K562 (cell line): ENCODE measurements at regions not wholly inside any gene's neighbourhood (a gene's known extent, or its start where the extent isn't known, plus 50 kb on each side); places are given as distances from the start of the nearest gene placed in this dataset.

ENCODE experiments used
- ATAC-seq: fragments of 200-7000 bp; cut with Tn5 transposase; 3 replicates; pipeline ENCODE4 v1.9.1; 2020; ENCODE audit warnings: moderate library complexity
- BruUV-seq: library from RNA; stranded (reverse); fragments of 400-500 nt; replicated peaks from 2 replicates; lab custom pipeline; 2021; lab: Mats Ljungman, UMichigan
- CTCF ChIA-PET: fragments of 300-600 bp; formaldehyde crosslinking; extraction: SDS; loops from one replicate; lab custom pipeline; 2021; ENCODE audit warnings: low intra/inter-chr PET ratio; lab: Yijun Ruan, JAX
- POLR2A ChIA-PET: fragments of 300-600, 350-650 bp; sonication (Branson Sonifier 250); formaldehyde crosslinking; extraction: SDS; loops from one replicate; lab custom pipeline; 2021; ENCODE audit warnings: antibody characterized with exemption, inconsistent platforms; lab: Yijun Ruan, JAX
- DNase-seq, 4 experiments: peaks; one replicate each; pipeline versions ENCODE4 v3.0.0 to v3.0.0-alpha.2; 2011 to 2018; ENCODE audit warnings: low spot score in 3 of 4, mixed read lengths in 3 of 4; ENCODE audit errors: extremely low read depth in 1 of 4
- FAIRE-seq: peaks from 2 replicates; lab custom pipeline; 2011; peaks lifted over from hg19 to GRCh38; lab: Jason Lieb, UNC
- H2AFZ ChIP-seq: 2 replicates; pipeline ENCODE4 v1.6.0; 2011; ENCODE audit warnings: low read depth, low read length, control low read depth, inconsistent platforms
- H3K27ac ChIP-seq: fragments of 200-600 bp; 3 replicates; pipeline ENCODE4 v1.8.0; 2011; ENCODE audit warnings: low read depth, mild to moderate bottlenecking, control low read depth, inconsistent platforms, low read length, moderate library complexity, mixed read lengths; ENCODE audit errors: extremely low read depth
- H3K27me3 ChIP-seq, 2 experiments: fragments of 300-600 bp in 1 of 2; 2 replicates in 1 of 2; 3 replicates in 1 of 2; pipeline versions ENCODE4 v1.6.0 to v1.8.0; 2011; ENCODE audit warnings: inconsistent platforms in 2 of 2, low read length in 2 of 2, mild to moderate bottlenecking in 1 of 2, mixed read lengths in 1 of 2, moderate library complexity in 1 of 2; ENCODE audit not compliant: control insufficient read depth in 2 of 2, insufficient read depth in 2 of 2
- H3K36me3 ChIP-seq: fragments of 300-600 bp; 3 replicates; pipeline ENCODE4 v1.8.0; 2011; ENCODE audit warnings: mild to moderate bottlenecking, low read length, inconsistent platforms; ENCODE audit not compliant: control insufficient read depth, insufficient read depth
- H3K4me1 ChIP-seq, 2 experiments: fragments of 200-600 bp in 1 of 2; replicated peaks in 1 of 2; 2 replicates in 1 of 2; 3 replicates in 1 of 2; pipeline versions ENCODE4 v1.5.1 to v1.8.0; 2011; ENCODE audit warnings: inconsistent platforms in 2 of 2, low read length in 2 of 2, mild to moderate bottlenecking in 1 of 2, mixed read lengths in 1 of 2, moderate library complexity in 1 of 2; ENCODE audit not compliant: control insufficient read depth in 2 of 2, insufficient read depth in 2 of 2
- H3K4me2 ChIP-seq: 2 replicates; pipeline ENCODE4 v1.6.1; 2011; ENCODE audit warnings: low read length, control low read depth, inconsistent platforms, mixed read lengths; ENCODE audit not compliant: insufficient read depth
- H3K4me3 ChIP-seq: fragments of 200-600 bp; sonication (generic), shearing (Covaris generic); 2 replicates; pipeline ENCODE4 v1.5.1; 2016; ENCODE audit warnings: control low read depth, inconsistent platforms
- H3K79me2 ChIP-seq: fragments of 200-600 bp; 3 replicates; pipeline ENCODE4 v1.8.0; 2011; ENCODE audit warnings: low read length, inconsistent platforms; ENCODE audit not compliant: control insufficient read depth, insufficient read depth
- H3K9ac ChIP-seq, 2 experiments: 2 replicates each; pipeline versions ENCODE4 v1.6.0 to v1.6.1; 2011; ENCODE audit warnings: low read depth in 2 of 2, low read length in 2 of 2, control low read depth in 1 of 2, inconsistent platforms in 1 of 2, mild to moderate bottlenecking in 1 of 2, mixed read lengths in 1 of 2; ENCODE audit not compliant: insufficient read depth in 1 of 2
- H3K9me1 ChIP-seq: one replicate; pipeline ENCODE4 v1.6.0; 2011; ENCODE audit warnings: inconsistent platforms, mild to moderate bottlenecking, low read length, moderate library complexity; ENCODE audit not compliant: control insufficient read depth, insufficient read depth
- H3K9me3 ChIP-seq: replicated peaks from 2 replicates; pipeline ENCODE4 v1.5.1; 2011; ENCODE audit warnings: low read depth, low read length, inconsistent platforms; ENCODE audit not compliant: control insufficient read depth, insufficient read depth
- H4K20me1 ChIP-seq: replicated peaks from 2 replicates; pipeline ENCODE4 v1.6.1; 2011; ENCODE audit warnings: low read length, inconsistent platforms, mixed read lengths; ENCODE audit not compliant: control insufficient read depth, insufficient read depth
- FOXJ2 ChIP-seq: fragments of 200-800 bp; sonication (Bioruptor generic); IDR thresholded peaks from 2 replicates; pipeline ENCODE4 v1.6.1; 2016; ENCODE audit warnings: missing genetic modification characterization, missing compliant biosample characterization
- RFX1 ChIP-seq: fragments of 450-650 bp; IDR thresholded peaks from 2 replicates; pipeline ENCODE4 v1.6.1; 2016; ENCODE audit warnings: mild to moderate bottlenecking, moderate library complexity
- ZNF584 ChIP-seq: fragments of 200-800 bp; sonication (Bioruptor generic); IDR thresholded peaks from 2 replicates; pipeline ENCODE4 v1.6.1; 2016; ENCODE audit warnings: low read depth, mild to moderate bottlenecking, missing genetic modification characterization, missing compliant biosample characterization
- WGBS: fragments of 100-300 bp; shearing (Covaris generic); methylation state at CpG from one replicate; pipeline ENCODE4 v1.1.6; 2016; ENCODE audit warnings: low coverage, mixed read lengths; ENCODE audit not compliant: insufficient coverage; ENCODE audit errors: missing lambda C conversion rate; 5-methylcytosine and 5-hydroxymethylcytosine counted together
- in situ Hi-C: fragments of 300-500 bp; cut with MboI; formaldehyde crosslinking; loops from 4 replicates; pipeline ENCODE4 v1.15.0; 2018; ENCODE audit warnings: inconsistent platforms, mixed read lengths
- intact Hi-C: fragments of 100-400 bp; cut with micrococcal nuclease; formaldehyde crosslinking; loops from 2 replicates; pipeline ENCODE4 v1.14.2; 2022
- TF ChIP-seq, protein P1 (sequence below), 2 experiments: fragments of 450-650 bp; IDR thresholded peaks; 2 replicates each; pipeline ENCODE4 v1.6.1; 2016; ENCODE audit warnings: mild to moderate bottlenecking in 2 of 2, borderline replicate concordance in 1 of 2, low read depth in 1 of 2, moderate library complexity in 1 of 2

DNA sequence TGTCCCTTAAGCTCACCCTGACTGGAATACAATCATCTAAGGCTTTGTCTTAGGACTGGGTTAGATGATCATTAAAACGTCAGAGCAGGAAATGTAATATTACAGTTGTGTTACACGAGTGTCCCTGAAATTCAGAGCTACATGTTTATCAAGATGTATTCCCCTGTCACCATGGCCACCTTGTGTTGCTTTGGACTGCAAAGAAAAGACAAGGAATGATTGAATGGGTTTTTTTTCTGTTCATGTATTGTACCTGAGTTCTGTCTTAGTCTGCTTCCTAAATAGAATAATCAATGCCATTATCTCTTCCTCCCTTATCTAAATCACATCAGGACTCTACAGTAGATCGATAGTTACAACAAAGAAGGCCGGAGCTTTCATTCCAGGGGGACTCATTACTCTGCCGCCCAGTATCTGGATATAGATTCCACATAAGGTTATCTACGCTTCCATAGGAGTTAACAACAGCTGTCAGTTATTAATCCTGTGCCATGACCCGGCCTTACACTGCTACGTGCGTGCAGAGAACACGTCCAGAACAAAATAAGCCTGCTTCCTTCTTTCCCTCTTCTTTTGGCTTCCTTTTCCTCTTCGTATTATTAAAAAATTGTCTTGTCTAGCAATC, 274.1 kb upstream of the SASH1 start:
- in situ Hi-C loops, result no loop called here
- no peaks in the 10 kb centered on the region for H3K36me3 ChIP-seq
- H3K9me3 ChIP-seq, result no peaks in the 10 kb centered on the region
- no peak overlapping the region for H2AFZ ChIP-seq
- no peaks in the 10 kb centered on the region for H3K27me3 ChIP-seq
- H3K79me2 ChIP-seq, result no peaks in the 10 kb centered on the region
- FAIRE-seq, result no peak
- ChIA-PET CTCF (no interaction called here), POLR2A (interaction anchor here (0.6 kb wide), 1 partner anchor 32 kb away, joined by 3 read pairs; no protein-coding TSS in a partner anchor)
- H3K9me1 ChIP-seq, result no peaks in the 10 kb centered on the region
- BruUV-seq, result no TSS peak
- H4K20me1 ChIP-seq, result no peaks in the 10 kb centered on the region
- H3K27ac ChIP-seq, result no peak overlapping the region
- no peak for ATAC-seq
- 5% methylated on average over 11 of the region's 11 CpGs for WGBS
- H3K4me2 ChIP-seq, result no peak overlapping the region
- no peak for DNase-seq
- TF ChIP-seq RFX1 (peak; percentile 39), ZNF584 (no peak), FOXJ2 (tag) (0 out of 2 replicates have a peak, but pooled peaks have one; percentile 33)
- TF ChIP-seq, protein P1, sequence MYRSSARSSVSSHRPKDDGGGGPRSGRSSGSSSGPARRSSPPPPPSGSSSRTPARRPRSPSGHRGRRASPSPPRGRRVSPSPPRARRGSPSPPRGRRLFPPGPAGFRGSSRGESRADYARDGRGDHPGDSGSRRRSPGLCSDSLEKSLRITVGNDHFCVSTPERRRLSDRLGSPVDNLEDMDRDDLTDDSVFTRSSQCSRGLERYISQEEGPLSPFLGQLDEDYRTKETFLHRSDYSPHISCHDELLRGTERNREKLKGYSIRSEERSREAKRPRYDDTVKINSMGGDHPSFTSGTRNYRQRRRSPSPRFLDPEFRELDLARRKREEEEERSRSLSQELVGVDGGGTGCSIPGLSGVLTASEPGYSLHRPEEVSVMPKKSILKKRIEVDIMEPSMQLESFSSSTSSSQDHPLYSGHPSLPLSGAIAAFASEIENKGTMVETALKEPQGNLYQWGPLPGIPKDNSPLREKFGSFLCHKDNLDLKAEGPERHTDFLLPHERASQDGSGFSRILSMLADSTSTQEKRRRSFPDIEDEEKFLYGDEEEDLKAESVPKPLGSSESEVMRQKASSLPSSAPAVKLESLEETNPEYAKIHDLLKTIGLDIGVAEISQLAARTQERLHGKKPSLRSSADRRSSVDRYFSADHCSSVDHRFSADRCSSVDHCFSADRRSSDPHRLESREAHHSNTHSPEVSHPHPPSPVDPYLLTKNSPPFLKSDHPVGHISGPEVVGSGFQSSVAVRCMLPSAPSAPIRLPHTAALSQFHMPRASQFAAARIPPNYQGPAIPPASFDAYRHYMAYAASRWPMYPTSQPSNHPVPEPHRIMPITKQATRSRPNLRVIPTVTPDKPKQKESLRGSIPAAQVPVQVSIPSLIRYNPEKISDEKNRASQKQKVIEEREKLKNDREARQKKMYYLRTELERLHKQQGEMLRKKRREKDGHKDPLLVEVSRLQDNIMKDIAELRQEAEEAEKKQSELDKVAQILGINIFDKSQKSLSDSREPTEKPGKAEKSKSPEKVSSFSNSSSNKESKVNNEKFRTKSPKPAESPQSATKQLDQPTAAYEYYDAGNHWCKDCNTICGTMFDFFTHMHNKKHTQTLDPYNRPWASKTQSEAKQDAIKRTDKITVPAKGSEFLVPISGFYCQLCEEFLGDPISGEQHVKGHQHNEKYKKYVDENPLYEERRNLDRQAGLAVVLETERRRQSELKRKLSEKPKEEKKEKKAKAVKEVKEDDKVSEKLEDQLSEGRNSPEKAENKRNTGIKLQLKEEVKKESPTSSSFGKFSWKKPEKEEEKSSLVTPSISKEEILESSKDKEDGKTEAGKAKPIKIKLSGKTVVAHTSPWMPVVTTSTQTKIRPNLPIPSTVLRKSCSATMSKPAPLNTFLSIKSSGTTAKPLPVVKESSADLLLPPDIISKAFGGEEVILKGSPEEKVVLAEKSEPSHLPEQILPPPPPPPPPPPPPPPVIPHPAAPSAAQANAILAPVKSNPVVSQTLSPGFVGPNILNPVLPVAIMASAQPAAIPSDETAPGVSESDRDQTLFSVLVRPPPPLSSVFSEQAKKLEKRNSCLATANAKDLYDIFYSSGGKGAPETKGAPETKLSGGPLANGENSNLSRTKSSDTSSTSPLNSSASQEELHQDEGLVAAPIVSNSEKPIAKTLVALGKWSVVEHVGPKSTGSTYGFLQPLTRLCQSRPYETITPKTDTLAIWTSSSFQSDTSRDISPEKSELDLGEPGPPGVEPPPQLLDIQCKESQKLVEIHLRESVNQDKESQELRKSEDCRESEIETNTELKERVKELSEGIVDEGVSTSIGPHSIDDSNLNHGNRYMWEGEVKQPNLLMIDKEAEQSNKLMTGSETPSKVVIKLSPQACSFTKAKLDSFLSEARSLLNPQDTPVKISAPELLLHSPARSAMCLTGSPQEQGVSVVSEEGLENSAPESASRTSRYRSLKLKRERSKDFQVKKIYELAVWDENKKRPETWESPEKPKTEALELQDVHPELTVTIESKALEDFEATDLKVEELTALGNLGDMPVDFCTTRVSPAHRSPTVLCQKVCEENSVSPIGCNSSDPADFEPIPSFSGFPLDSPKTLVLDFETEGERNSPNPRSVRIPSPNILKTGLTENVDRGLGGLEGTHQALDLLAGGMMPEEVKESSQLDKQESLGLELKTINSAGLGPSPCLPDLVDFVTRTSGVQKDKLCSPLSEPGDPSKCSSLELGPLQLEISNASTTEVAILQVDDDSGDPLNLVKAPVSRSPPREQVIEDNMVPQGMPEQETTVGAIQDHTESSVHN (IDR thresholded peaks at IDR 0.05; ENCODE audit: borderline replicate concordance in 1 of 2, low read depth in 1 of 2), result no peak
- TF ChIP-seq, all 486 proteins: peak for 2
- no peak overlapping the region for H3K4me3 ChIP-seq
- H3K4me1 ChIP-seq, result no peaks in the 10 kb centered on the region
- intact Hi-C loops, result no loop called here
- H3K9ac ChIP-seq, result no peak overlapping the region
